Mesothelial cell of epicardium (in vitro differentiated cells): ENCODE measurements at regions not wholly inside any gene's neighbourhood (a gene's known extent, or its start where the extent isn't known, plus 50 kb on each side); places are given as distances from the start of the nearest gene placed in this dataset.

Experiments used
- DNase-seq, 2 experiments: peaks; one replicate each; pipeline ENCODE4 v3.0.0; 2021; ENCODE audit warnings: low spot score in 2 of 2; ENCODE audit not compliant: unreplicated experiment in 2 of 2
- H3K27ac Mint-ChIP-seq: 2 replicates; pipeline ENCODE4 v1.8.0; 2021; ENCODE audit warnings: mixed read lengths
- H3K27me3 Mint-ChIP-seq: 2 replicates; pipeline ENCODE4 v1.8.0; 2021; ENCODE audit warnings: low read depth, mixed read lengths
- H3K36me3 Mint-ChIP-seq: 2 replicates; pipeline ENCODE4 v1.8.0; 2021; ENCODE audit warnings: mixed read lengths
- H3K4me1 Mint-ChIP-seq: 2 replicates; pipeline ENCODE4 v1.8.0; 2021; ENCODE audit warnings: mixed read lengths
- H3K4me3 Mint-ChIP-seq: 2 replicates; pipeline ENCODE4 v1.8.0; 2021; ENCODE audit warnings: mild to moderate bottlenecking, moderate library complexity, mixed read lengths
- H3K9me3 Mint-ChIP-seq: 2 replicates; pipeline ENCODE4 v1.8.0; 2021; ENCODE audit warnings: mixed read lengths
- TF ChIP-seq, protein P1 (sequence below): fragments of 200-600 bp; sonication (generic); IDR thresholded peaks from one replicate; pipeline ENCODE4 v1.5.0; 2021; ENCODE audit warnings: antibody characterized with exemption; ENCODE audit not compliant: unreplicated experiment

DNA sequence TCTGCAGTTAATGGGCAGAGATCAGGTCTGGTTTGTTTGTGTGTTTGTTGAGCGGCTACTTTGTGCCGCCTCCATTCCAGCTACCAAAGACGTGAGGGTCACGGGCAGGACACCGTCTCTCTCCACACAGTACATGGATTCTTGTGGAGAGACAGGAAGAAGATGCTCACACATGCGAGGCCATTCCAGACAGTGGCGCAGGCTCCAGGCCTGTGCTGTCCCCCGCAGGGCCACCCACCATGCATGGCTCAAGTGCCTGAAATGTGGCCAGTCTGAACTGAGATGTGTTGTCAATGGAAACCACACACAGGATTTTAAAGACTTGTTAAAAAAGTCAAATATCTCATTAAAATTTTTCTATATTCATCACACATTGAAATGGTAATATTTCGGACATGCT is 848.3 kb downstream of the TBC1D22A start:
- Mint-ChIP-seq H3K4me1 (no peaks in the 10 kb centered on the region), H3K4me3 (no peak overlapping the region), H3K27me3 (no peaks in the 10 kb centered on the region), H3K9me3 (peaks cover 33% of the 10 kb centered on the region), H3K36me3 (no peaks in the 10 kb centered on the region), H3K27ac (no peak overlapping the region)
- TF ChIP-seq, protein P1, sequence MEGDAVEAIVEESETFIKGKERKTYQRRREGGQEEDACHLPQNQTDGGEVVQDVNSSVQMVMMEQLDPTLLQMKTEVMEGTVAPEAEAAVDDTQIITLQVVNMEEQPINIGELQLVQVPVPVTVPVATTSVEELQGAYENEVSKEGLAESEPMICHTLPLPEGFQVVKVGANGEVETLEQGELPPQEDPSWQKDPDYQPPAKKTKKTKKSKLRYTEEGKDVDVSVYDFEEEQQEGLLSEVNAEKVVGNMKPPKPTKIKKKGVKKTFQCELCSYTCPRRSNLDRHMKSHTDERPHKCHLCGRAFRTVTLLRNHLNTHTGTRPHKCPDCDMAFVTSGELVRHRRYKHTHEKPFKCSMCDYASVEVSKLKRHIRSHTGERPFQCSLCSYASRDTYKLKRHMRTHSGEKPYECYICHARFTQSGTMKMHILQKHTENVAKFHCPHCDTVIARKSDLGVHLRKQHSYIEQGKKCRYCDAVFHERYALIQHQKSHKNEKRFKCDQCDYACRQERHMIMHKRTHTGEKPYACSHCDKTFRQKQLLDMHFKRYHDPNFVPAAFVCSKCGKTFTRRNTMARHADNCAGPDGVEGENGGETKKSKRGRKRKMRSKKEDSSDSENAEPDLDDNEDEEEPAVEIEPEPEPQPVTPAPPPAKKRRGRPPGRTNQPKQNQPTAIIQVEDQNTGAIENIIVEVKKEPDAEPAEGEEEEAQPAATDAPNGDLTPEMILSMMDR = no peak
- no peak for DNase-seq

DNA sequence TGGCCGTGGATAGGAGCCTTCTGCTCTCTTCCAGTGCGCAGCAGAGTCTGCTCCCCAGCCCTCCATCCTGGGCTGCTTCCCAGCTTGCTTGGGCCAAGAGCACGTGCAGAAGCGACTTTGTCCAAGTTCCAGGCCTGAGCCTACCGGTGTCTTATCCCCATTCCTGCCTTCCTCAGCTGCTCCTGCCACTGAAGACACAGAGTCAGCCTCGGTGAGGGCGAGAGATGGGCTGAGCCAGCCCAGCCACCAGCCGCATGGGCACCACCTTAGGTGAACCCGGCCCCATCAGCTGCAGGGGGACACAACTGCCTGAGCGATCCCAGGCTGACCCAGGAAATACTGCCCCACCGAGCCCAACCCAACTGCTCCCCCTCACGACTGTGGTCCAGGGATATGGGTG is 847.8 kb downstream of the TBC1D22A start:
- H3K27ac Mint-ChIP-seq = no peak overlapping the region
- TF ChIP-seq, protein P1 = no peak
- no peaks in the 10 kb centered on the region for H3K36me3 Mint-ChIP-seq
- no peaks in the 10 kb centered on the region for H3K27me3 Mint-ChIP-seq
- H3K4me3 Mint-ChIP-seq = no peak overlapping the region
- no peak for DNase-seq
- peaks cover 33% of the 10 kb centered on the region for H3K9me3 Mint-ChIP-seq
- H3K4me1 Mint-ChIP-seq = no peaks in the 10 kb centered on the region

DNA sequence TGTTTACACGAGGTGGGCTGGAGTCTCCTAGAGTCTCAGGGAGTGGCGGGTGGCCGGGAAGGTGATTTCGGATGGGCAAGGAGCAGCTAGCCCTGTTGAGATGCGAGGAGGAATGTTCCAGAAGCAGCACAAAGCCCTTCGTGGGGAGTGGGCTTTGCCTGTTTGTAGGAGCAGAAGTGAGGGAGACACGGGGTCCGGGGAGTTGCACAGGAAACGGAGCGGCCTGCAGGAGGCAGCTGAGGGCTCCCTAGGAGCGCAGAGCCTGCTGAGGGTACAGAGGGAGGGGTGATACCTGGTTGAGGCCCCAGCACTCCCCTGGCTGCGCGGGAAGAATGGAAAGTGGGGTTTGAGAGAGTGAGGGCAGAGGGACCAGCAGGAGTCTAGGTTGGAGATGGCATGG is 847.2 kb downstream of the TBC1D22A start:
- H3K4me3 Mint-ChIP-seq = no peak overlapping the region
- H3K9me3 Mint-ChIP-seq = peaks cover 31% of the 10 kb centered on the region
- H3K36me3 Mint-ChIP-seq = no peaks in the 10 kb centered on the region
- TF ChIP-seq, protein P1 = no peak
- no peak for DNase-seq
- H3K27ac Mint-ChIP-seq = no peak overlapping the region
- no peaks in the 10 kb centered on the region for H3K27me3 Mint-ChIP-seq
- no peaks in the 10 kb centered on the region for H3K4me1 Mint-ChIP-seq

DNA sequence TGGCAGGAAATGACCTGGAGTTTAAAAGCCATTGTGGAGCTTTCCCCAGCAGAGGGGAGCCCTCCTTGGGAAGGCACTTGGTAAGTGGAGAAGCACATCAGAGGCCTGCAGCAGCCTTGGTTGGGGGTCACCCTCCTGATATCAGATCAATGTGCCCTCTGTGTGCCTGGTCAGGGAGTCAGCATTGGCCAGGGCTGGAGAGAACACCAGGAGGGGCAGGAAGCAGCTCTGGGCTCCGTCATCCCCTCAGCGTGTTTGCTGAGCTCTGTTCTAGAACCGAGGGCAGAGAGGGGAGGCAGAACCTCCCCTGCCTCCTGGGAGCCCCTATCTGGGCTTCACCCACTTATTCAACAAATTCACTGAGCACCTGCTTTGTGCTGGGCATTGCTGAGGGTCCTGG is 846.0 kb downstream of the TBC1D22A start:
- Mint-ChIP-seq H3K9me3 (peaks cover 38% of the 10 kb centered on the region), H3K27me3 (no peaks in the 10 kb centered on the region), H3K4me1 (no peaks in the 10 kb centered on the region), H3K4me3 (no peak overlapping the region), H3K27ac (no peak overlapping the region), H3K36me3 (no peaks in the 10 kb centered on the region)
- TF ChIP-seq, protein P1 = no peak
- no peak for DNase-seq

DNA sequence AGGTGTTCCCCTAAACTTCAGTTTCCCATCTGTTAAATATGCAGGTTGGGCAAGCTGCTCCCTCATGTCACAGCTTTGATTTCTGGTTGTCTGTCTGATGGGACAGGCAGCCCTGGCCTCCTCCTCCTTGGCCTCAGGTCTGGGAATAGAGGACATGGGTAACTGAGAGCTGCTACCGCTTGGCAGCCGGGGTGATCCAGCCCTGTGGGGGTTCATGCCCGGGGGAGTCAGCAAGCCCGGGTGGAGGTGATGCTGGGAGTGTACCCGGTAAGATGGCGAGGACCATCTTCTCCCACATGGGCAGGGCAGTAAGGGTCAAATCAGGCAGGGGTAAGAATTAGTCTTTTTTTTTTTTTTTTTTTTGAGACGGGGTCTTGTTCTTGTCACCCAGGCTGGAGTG is 845.0 kb downstream of the TBC1D22A start:
- Mint-ChIP-seq H3K27ac (no peak overlapping the region), H3K4me1 (no peaks in the 10 kb centered on the region), H3K9me3 (peaks cover 34% of the 10 kb centered on the region), H3K27me3 (no peaks in the 10 kb centered on the region), H3K36me3 (no peaks in the 10 kb centered on the region), H3K4me3 (no peak overlapping the region)
- no peak for DNase-seq
- TF ChIP-seq, protein P1 = no peak

DNA sequence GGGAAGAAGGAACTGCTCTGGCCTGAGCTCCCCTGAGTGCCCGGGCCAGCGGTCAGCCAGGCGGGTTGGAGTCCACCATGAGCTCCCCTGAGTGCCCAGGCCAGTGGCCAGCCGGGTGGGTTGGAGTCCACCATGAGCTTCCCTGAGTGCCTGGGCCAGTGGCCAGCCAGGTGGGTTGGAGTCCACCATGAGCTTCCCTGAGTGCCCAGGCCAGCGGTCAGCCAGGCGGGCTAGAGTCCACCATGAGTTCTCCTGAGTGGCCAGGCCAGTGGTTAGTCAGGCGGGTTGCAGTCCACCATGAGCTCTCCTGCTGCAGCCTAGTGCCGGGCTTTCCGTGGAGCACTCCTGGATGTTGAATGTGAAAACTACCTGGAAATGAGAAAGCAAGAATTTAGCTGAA is 844.0 kb downstream of the TBC1D22A start:
- DNase-seq = no peak

More for the DNA sequence above, 844.0 kb downstream of the TBC1D22A start:
- Mint-ChIP-seq H3K27ac (no peak overlapping the region), H3K4me3 (no peak overlapping the region), H3K36me3 (peaks cover 4% of the 10 kb centered on the region), H3K4me1 (no peaks in the 10 kb centered on the region), H3K9me3 (peaks cover 36% of the 10 kb centered on the region), H3K27me3 (no peaks in the 10 kb centered on the region)
- TF ChIP-seq, protein P1 = no peak
